ENCODE measurements at regions not wholly inside any gene's neighbourhood (a gene's known extent, or its start where the extent isn't known, plus 50 kb on each side); places are given as distances from the start of the nearest gene placed in this dataset.

GRCh38 chr2:196587056-196587455 is 52.5 kb upstream of the CCDC150 start:
- H3K4me3 ChIP-seq (ENCODE audit: low read depth, low read length) = no peak overlapping the region
- no peak for DNase-seq (ENCODE audit: low read depth)

- H3K4me3 ChIP-seq (ENCODE audit: low read depth, low read length) = no peak overlapping the region
- DNase-seq (ENCODE audit: low read depth) = no peak
Observed at GRCh38 chr2:196587739-196588138, 51.8 kb upstream of the CCDC150 start.

- DNase-seq (ENCODE audit: low read depth) = no peak
- H3K4me3 ChIP-seq (ENCODE audit: low read depth, low read length) = no peak overlapping the region
Observed at GRCh38 chr2:196589419-196589818, 50.1 kb upstream of the CCDC150 start.
